WERI-Rb-1 (cell line): ENCODE measurements at regions not wholly inside any gene's neighbourhood (a gene's known extent, or its start where the extent isn't known, plus 50 kb on each side); places are given as distances from the start of the nearest gene placed in this dataset.

Source experiments
- DNase-seq: peaks from one replicate; pipeline ENCODE4 v3.0.0-alpha.2; 2020
- H3K27ac ChIP-seq: fragments of 250-450 bp; sonication (Bioruptor Pico); 2 replicates; pipeline ENCODE4 v1.5.1; 2020; ENCODE audit warnings: mild to moderate bottlenecking, moderate library complexity
- H3K27me3 ChIP-seq: fragments of 250-450 bp; sonication (Bioruptor Pico); 2 replicates; pipeline ENCODE4 v1.5.1; 2021; ENCODE audit warnings: mild to moderate bottlenecking, low read depth, moderate library complexity; ENCODE audit not compliant: insufficient read depth, severe bottlenecking
- H3K36me3 ChIP-seq: fragments of 250-450 bp; sonication (Bioruptor Pico); 2 replicates; pipeline ENCODE4 v1.5.1; 2020; ENCODE audit warnings: mild to moderate bottlenecking, moderate library complexity
- H3K4me3 ChIP-seq: 2 replicates; pipeline ENCODE4 v1.5.1; 2011; ENCODE audit warnings: low read depth, mild to moderate bottlenecking, control low read depth, low read length
- H3K9me3 ChIP-seq: fragments of 250-450 bp; sonication (Bioruptor Pico); 2 replicates; pipeline ENCODE4 v1.5.1; 2021; ENCODE audit warnings: mild to moderate bottlenecking, moderate library complexity; ENCODE audit not compliant: severe bottlenecking
- CTCF ChIP-seq: IDR thresholded peaks from 2 replicates; pipeline ENCODE4 v1.5.1; 2011; ENCODE audit warnings: low read depth, mild to moderate bottlenecking, control low read depth, inconsistent platforms, low read length

DNA sequence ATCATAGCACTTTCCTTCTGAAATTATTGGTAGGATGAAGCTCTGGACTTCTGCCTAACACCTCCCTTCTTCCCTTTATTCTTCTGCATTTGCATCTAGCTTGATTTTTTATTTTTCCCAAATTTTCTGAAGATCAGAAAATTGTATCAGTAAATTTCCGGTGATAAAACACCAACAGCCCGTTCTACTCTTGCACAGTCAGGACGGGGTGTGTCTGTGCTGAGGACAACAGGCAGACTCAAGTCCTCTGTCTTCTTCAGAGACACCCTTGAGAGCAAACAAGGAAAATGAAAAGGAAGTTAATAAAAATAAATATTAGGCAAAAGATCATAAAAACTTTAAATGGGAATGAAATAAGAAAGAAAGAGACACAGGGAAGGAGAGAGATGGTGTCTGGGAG lies 120.7 kb downstream of the ARL4C start:
- no peak for DNase-seq
- H3K36me3 ChIP-seq: no peaks in the 10 kb centered on the region
- no peaks in the 10 kb centered on the region for H3K27me3 ChIP-seq
- H3K27ac ChIP-seq: no peak overlapping the region
- TF ChIP-seq CTCF: no peak
- no peaks in the 10 kb centered on the region for H3K9me3 ChIP-seq
- no peak overlapping the region for H3K4me3 ChIP-seq

DNA sequence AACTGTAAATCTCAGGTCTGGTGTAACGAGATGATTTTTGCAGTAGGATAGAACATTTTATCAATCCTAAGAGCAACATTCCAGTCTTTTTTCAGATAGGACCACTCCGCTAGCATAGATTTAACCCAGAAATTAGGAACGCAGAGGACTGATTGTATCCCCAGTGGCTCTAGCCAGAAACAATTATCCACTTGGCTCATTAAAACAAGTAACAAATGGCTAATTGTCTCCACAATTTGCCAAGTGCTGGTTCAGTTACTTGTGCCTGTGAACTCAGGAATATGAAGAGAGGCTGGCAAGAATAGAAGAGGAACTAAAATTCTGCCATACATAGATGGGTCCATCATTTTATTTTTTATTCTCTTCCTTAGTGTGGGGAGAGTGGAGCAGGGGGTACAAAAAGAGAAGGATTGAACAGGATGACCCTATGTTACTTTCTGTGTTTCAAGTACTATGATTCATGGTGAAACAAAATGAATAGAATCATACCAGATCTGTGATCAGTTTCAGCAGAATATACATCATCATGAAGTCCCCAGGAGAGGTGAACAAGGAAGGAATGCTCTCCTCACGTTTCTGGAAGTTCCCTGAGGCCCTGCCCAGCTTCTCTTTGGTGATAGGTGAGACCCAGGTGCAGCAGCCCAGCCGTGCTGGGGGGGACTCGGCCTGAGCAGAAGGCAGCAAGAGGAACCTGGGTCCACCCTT lies 121.6 kb downstream of the ARL4C start:
- Histone ChIP-seq H3K9me3 (no peaks in the 10 kb centered on the region), H3K27ac (no peak overlapping the region), H3K4me3 (no peak overlapping the region), H3K36me3 (no peaks in the 10 kb centered on the region), H3K27me3 (no peaks in the 10 kb centered on the region)
- no peak for DNase-seq
- no peak for TF ChIP-seq CTCF

DNA sequence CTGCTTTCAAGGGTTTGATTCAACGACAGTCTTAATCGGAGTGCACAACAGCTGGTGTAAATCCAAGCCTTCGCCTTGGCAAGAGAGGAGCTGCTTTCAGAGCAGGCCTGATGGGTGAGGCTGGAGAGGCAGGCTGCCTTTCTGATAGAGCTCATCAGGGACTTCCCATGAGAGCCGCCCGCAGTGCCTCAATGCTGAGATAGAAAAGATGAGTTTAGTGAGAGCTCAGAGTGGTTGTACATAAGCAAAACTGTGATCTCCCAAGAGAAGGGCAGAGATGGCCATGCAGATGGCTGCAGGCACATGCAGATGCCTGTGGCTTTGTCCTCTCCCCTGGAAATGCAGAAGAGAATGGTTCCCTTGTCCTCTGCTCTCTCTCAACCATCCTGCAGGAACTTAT lies 122.1 kb downstream of the ARL4C start:
- no peak for DNase-seq
- Histone ChIP-seq H3K4me3 (no peak overlapping the region), H3K36me3 (no peaks in the 10 kb centered on the region), H3K9me3 (no peaks in the 10 kb centered on the region), H3K27me3 (no peaks in the 10 kb centered on the region), H3K27ac (no peak overlapping the region)
- no peak for TF ChIP-seq CTCF

DNA sequence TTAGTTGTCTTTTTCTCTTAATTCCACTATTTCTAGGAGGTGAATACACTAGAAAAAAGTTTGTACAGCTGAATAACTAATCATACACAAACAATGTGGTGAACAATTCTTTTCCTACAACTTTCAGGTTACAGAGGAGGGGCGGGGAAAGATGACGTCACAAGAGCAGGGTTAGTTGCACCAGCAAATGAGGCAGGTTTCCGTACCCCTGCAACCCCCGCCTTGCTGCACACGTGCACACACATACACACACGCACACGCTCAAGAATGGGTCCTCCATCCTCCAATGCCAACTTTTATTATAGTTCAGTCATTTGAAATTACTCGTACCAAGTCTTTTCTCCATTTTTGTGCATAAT lies 122.8 kb downstream of the ARL4C start:
- H3K27ac ChIP-seq: no peak overlapping the region
- no peaks in the 10 kb centered on the region for H3K9me3 ChIP-seq
- TF ChIP-seq CTCF: no peak
- H3K36me3 ChIP-seq: no peaks in the 10 kb centered on the region
- no peak overlapping the region for H3K4me3 ChIP-seq
- H3K27me3 ChIP-seq: no peaks in the 10 kb centered on the region
- DNase-seq: no peak

GRCh38 chr2:234373481-234374149 lies 123.3 kb downstream of the ARL4C start:
- DNase-seq: no peak
- Histone ChIP-seq H3K36me3 (no peaks in the 10 kb centered on the region), H3K27ac (no peak overlapping the region), H3K4me3 (no peak overlapping the region), H3K9me3 (no peaks in the 10 kb centered on the region), H3K27me3 (no peaks in the 10 kb centered on the region)
- no peak for TF ChIP-seq CTCF

GRCh38 chr2:234373060-234373459 lies 123.8 kb downstream of the ARL4C start:
- Histone ChIP-seq H3K36me3 (no peaks in the 10 kb centered on the region), H3K4me3 (no peak overlapping the region), H3K9me3 (no peaks in the 10 kb centered on the region), H3K27ac (no peak overlapping the region), H3K27me3 (no peaks in the 10 kb centered on the region)
- TF ChIP-seq CTCF: no peak
- no peak for DNase-seq
